Omental fat pad (tissue), 3 donors: ENCODE measurements at regions not wholly inside any gene's neighbourhood (a gene's known extent, or its start where the extent isn't known, plus 50 kb on each side); places are given as distances from the start of the nearest gene placed in this dataset.

ENCODE experiments used
- ATAC-seq: fragments of 150-250 bp; one replicate; pipeline ENCODE4 v1.9.1; 2016; ENCODE audit warnings: mild to moderate bottlenecking, moderate library complexity; ENCODE audit not compliant: low FRiP score
- DNase-seq: peaks from one replicate; pipeline ENCODE4 v3.0.0-alpha.2; 2019; ENCODE audit warnings: low spot score
- CTCF ChIP-seq, 3 donors: fragments of 450-650 bp; IDR thresholded peaks; one replicate each; pipeline ENCODE4 v1.5.1; 2016 to 2017; ENCODE audit warnings: antibody characterized with exemption in 3 of 3, mild to moderate bottlenecking in 3 of 3, moderate library complexity in 2 of 3

GRCh38 chr1:38402230-38402815 lies 355.7 kb upstream of the POU3F1 start:
- no peak for DNase-seq
- TF ChIP-seq CTCF (IDR thresholded peaks at IDR 0.05) = no peak
- ATAC-seq = no peak

GRCh38 chr1:38396606-38397005 lies 350.0 kb upstream of the POU3F1 start:
- DNase-seq (no peak), ATAC-seq (no peak)
- TF ChIP-seq CTCF (IDR thresholded peaks at IDR 0.05) = no peak

GRCh38 chr1:38394303-38394702 lies 347.7 kb upstream of the POU3F1 start:
- TF ChIP-seq CTCF (IDR thresholded peaks at IDR 0.05) = no peak
- ATAC-seq = no peak
- DNase-seq = no peak

GRCh38 chr1:38392861-38393260 lies 346.3 kb upstream of the POU3F1 start:
- DNase-seq = no peak
- ATAC-seq = no peak
- TF ChIP-seq CTCF (IDR thresholded peaks at IDR 0.05) = no peak

- no peak for TF ChIP-seq CTCF (IDR thresholded peaks at IDR 0.05)
- no peak for ATAC-seq
- DNase-seq = no peak
These were observed 334.7 kb upstream of the POU3F1 start for GRCh38 chr1:38381256-38381655.

GRCh38 chr1:38376577-38376976 lies 330.0 kb upstream of the POU3F1 start:
- DNase-seq (no peak), ATAC-seq (no peak)
- TF ChIP-seq CTCF (IDR thresholded peaks at IDR 0.05) = no peak

- ATAC-seq (no peak), DNase-seq (no peak)
- no peak for TF ChIP-seq CTCF (IDR thresholded peaks at IDR 0.05)
These were observed 328.4 kb upstream of the POU3F1 start for GRCh38 chr1:38375035-38375434.
